ENCODE measurements at regions not wholly inside any gene's neighbourhood (a gene's known extent, or its start where the extent isn't known, plus 50 kb on each side); places are given as distances from the start of the nearest gene placed in this dataset.

GRCh38 chr2:6064757-6065156 is 372.6 kb downstream of the SOX11 start:
- TF ChIP-seq CTCF (conservative IDR thresholded peaks at IDR 0.05) (no peak), EZH2 (IDR thresholded peaks at IDR 0.05; ENCODE audit: low read depth) (no peak)

Measured in PC-9 (cell line).